ENCODE measurements at regions not wholly inside any gene's neighbourhood (a gene's known extent, or its start where the extent isn't known, plus 50 kb on each side); places are given as distances from the start of the nearest gene placed in this dataset.
"Not testable (repeated sequence)": the region's sequence is repeated elsewhere in the genome, so short reads cannot be mapped to it uniquely, and the experiment has no call there.

DNA sequence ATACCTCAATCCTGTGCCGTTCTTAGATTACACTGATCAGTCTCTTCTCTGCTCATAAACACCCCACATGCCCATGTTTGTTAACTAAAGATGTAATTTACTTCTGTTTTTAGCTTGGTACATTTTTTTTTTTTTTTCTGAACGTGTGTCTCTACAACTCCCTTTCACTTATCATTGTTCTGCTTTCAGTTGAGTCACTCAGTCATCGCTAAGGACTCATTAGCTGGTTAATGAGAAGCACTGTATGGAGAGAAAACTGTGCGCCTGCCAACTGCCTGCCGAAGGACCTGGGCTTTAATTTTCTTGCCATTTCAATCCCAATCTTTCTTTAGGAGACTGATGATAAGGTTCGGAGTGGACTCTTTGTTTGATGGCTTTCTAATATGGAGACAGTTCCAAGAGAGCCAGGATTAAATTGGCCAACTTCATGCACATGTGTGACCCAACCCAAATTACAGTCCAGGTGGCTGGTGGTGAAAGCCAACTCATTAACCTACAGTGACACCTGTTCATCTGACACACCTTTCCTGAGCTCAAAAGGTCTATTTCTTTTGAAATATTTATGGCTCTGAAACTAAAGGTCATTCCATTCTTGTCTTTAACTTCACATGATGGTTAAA, 334.1 kb downstream of the BCKDHB start:
- DNase-seq = peak in 2 of 3 experiments; percentile 43 to 58

GRCh38 chr6:80439721-80440470, 333.4 kb downstream of the BCKDHB start:
- DNase-seq = no peak

DNA sequence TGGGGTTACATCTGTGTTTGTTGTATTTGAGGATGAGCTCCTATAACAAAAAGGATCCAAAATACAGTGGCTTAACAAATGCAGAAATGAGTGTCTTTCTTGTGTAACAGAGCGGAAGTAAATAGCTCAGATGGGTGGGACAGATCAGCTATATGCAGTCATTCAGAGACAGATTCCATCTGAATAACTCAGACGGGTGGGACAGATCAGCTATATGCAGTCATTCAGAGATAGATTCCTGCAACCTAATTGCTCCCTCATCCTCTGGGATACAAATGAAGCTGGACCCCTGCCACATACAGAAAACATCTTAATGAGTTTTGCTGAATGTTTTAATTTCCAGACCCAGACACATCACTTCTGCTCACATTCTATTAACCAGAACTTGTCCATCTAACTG, 332.3 kb downstream of the BCKDHB start:
- no peak for DNase-seq

DNA sequence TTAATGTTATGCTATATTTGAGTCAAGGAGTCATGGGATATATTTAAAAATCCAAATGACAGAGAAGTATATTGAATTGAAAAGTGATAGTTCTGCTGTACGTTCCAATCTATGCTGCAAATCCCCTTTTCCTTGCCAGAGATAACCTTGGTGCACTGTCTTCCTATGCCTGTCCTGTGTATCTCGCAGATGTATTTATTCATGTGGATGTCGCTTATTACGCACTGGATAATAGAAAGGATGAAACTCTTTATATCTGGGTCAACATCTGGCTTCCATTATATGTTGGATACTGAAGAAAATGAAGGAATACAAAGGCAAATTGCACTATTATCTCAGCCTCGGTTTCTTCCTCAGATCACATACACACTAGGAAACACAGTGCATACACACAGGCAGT, 331.3 kb downstream of the BCKDHB start:
- DNase-seq = no peak

GRCh38 chr6:80437221-80437620, 330.8 kb downstream of the BCKDHB start:
- DNase-seq = no peak

GRCh38 chr6:80436663-80437062, 330.2 kb downstream of the BCKDHB start:
- no peak for DNase-seq

- DNase-seq = no peak
Measured at GRCh38 chr6:80435457-80435856, 329.0 kb downstream of the BCKDHB start.

DNA sequence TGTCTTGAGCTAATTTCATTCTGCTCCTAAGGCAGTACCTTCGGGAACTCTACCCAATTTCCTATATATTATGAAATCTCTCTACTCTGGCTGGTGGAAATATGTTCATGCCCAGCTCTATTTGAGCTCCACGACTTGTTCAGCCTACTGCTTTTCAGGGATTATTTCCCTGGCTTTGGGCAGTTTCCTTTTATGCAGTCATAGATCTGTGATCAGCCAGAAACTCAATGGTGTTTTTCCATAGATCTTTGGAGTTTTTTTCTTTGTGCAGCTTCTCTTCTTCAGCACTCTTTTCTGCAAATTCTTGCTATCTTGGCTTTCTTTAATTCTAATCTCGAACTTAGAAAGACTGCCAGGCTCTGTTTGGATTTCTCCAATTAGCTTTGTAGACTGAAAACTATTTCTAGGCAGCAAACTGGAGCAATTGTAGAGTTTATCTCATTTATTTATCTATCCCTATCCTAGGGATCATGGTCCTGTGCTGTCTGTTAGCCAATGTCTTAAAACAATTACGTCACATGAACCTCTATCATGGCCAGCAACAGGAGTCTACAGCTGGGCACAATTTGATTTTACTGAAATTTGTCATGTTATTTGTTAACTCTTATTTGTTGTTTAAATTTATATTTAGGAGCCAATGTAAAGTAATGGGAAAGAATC, 328.4 kb downstream of the BCKDHB start:
- DNase-seq = no peak

GRCh38 chr6:80433673-80434025, 327.2 kb downstream of the BCKDHB start:
- DNase-seq = no peak

GRCh38 chr6:80433010-80433672, 326.7 kb downstream of the BCKDHB start:
- DNase-seq = no peak

DNA sequence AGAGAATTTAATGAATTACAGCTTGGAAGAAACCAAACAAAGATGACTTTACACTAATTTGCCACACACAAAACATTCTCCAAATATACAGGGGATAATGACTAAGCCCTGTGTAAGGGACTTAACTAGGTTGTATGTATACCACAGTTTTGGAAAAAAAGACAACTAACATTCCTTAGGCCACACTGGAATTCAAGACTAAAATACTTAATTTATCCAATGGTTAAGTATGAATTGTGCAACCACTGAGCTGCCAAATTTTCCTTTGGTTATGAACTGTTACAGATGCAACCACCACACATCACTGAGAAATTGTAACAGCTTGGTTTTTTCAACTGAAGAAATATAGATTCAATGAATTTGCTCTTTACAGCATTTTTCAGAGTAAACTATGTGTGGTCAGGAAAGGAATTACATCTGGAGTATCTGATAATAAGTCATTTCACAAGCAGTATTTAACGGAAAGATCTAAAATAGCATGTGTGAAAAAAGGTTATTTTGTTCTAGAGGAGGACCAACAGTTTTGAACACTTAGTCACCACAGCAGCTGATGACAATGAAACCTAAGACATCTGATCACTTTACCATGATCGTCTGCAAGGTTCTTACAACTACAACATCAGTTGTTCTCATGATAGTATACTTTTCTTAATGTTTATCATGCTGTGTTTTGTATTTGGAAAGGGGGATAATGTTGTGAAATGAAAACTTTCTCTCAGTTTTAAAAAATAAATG, 318.8 kb downstream of the BCKDHB start:
- no peak for DNase-seq

DNA sequence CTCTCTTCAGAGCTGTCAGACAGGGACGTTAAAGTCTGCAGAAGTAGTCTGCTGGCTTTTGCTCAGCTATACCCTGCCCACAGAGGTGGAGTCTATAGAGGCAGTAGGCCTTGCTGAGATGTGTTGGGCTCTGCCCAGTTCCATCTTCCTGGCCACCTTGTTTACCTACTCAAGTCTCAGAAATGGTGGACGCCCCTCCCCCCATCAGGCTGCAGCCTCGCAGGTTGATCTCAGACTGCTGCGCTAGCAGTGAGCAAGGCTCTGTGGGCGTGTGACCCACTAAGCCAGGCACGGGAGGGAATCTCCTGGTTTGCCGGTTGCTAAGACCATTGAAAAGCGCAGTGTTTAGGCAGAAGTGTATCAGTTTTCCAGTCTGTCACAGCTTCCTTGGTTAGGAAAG, 305.0 kb downstream of the BCKDHB start:
- DNase-seq = no peak

- not testable (repeated sequence) for DNase-seq
Measured at GRCh38 chr6:80407976-80408375, 301.5 kb downstream of the BCKDHB start.

- peak in 2 of 3 experiments; percentile 4 to 41 for DNase-seq
Measured at GRCh38 chr6:80404889-80405288, 298.4 kb downstream of the BCKDHB start.

DNA sequence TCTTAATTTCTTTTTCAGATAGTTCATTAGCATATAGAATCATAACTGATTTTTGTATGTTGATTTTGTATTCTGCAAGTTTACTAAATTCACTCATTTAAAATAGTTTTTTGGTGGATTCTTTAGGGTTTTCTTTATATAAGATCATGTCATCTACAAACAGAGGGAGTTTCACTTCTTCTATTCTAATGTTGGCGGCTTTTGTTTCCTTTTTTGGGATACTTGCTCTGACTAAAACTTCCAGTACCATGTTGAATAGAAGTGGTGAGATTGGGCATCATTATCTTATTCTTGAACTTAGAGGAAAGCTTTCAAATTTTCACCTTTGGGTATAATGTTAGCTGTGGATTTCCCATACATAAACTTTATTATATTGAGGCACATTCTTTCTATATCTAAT, 296.9 kb downstream of the BCKDHB start:
- DNase-seq = no peak

GRCh38 chr6:80402266-80402665, 295.8 kb downstream of the BCKDHB start:
- no peak for DNase-seq

All from NCI-H1417 (cell line).